Hepatocyte (in vitro differentiated cells): ENCODE measurements at regions not wholly inside any gene's neighbourhood (a gene's known extent, or its start where the extent isn't known, plus 50 kb on each side); places are given as distances from the start of the nearest gene placed in this dataset.

Experiments
- DNase-seq: peaks from one replicate; pipeline ENCODE4 v3.0.0-alpha.2; 2016; ENCODE audit warnings: low spot score
- H2AFZ ChIP-seq: fragments of 200-600 bp; sonication (generic); 2 replicates; pipeline ENCODE4 v1.6.0; 2016; ENCODE audit warnings: antibody characterized with exemption, mild to moderate bottlenecking
- H3K27ac ChIP-seq: fragments of 200-600 bp; sonication (generic); 2 replicates; pipeline ENCODE4 v1.5.1; 2016; ENCODE audit warnings: mild to moderate bottlenecking
- H3K27me3 ChIP-seq: fragments of 200-600 bp; sonication (generic); 2 replicates; pipeline ENCODE4 v1.6.1; 2016
- H3K36me3 ChIP-seq: fragments of 200-600 bp; sonication (generic); replicated peaks from 2 replicates; pipeline ENCODE4 v1.5.1; 2016; ENCODE audit warnings: low read depth; ENCODE audit not compliant: insufficient read depth
- H3K4me1 ChIP-seq: fragments of 200-600 bp; sonication (generic); 2 replicates; pipeline ENCODE4 v1.5.1; 2016; ENCODE audit warnings: mild to moderate bottlenecking, moderate library complexity; ENCODE audit not compliant: insufficient read depth
- H3K4me2 ChIP-seq: fragments of 200-600 bp; sonication (generic); 2 replicates; pipeline ENCODE4 v1.6.0; 2016
- H3K4me3 ChIP-seq: fragments of 200-600 bp; sonication (generic); 2 replicates; pipeline ENCODE4 v1.5.1; 2016; ENCODE audit warnings: mild to moderate bottlenecking
- H3K79me2 ChIP-seq: fragments of 200-600 bp; sonication (generic); 2 replicates; pipeline ENCODE4 v1.6.0; 2017; ENCODE audit warnings: mild to moderate bottlenecking
- H3K9me2 ChIP-seq: fragments of 200-600 bp; sonication (generic); replicated peaks from 2 replicates; pipeline ENCODE4 v1.6.0; 2017; ENCODE audit warnings: mild to moderate bottlenecking; ENCODE audit not compliant: insufficient read depth
- H3K9me3 ChIP-seq: fragments of 200-600 bp; sonication (generic); 2 replicates; pipeline ENCODE4 v1.5.1; 2016; ENCODE audit warnings: low read depth, mild to moderate bottlenecking
- H4K20me1 ChIP-seq: fragments of 200-600 bp; sonication (generic); 2 replicates; pipeline ENCODE4 v1.6.0; 2016; ENCODE audit warnings: mild to moderate bottlenecking; ENCODE audit not compliant: insufficient read depth, poor library complexity, severe bottlenecking
- EZH2 ChIP-seq: fragments of 200-600 bp; sonication (generic); IDR thresholded peaks from 2 replicates; pipeline ENCODE4 v1.6.1; 2016; ENCODE audit warnings: antibody characterized with exemption, mild to moderate bottlenecking, borderline replicate concordance
- EZH2phosphoT487 ChIP-seq: fragments of 200-600 bp; sonication (generic); IDR thresholded peaks from one replicate; pipeline ENCODE4 v1.6.1; 2018; ENCODE audit warnings: antibody characterized with exemption, mild to moderate bottlenecking, low read depth, moderate library complexity; ENCODE audit not compliant: unreplicated experiment, severe bottlenecking
- WGBS: methylation state at CpG from one replicate; pipeline ENCODE4 v1.1.6; 2016; ENCODE audit warnings: low lambda C conversion rate; ENCODE audit errors: missing lambda C conversion rate; 5-methylcytosine and 5-hydroxymethylcytosine counted together
- TF ChIP-seq, protein P1 (sequence below): fragments of 200-600 bp; sonication (generic); IDR thresholded peaks from 2 replicates; pipeline ENCODE4 v1.5.1; 2016; ENCODE audit warnings: antibody characterized with exemption, mild to moderate bottlenecking; ENCODE audit not compliant: poor library complexity

DNA sequence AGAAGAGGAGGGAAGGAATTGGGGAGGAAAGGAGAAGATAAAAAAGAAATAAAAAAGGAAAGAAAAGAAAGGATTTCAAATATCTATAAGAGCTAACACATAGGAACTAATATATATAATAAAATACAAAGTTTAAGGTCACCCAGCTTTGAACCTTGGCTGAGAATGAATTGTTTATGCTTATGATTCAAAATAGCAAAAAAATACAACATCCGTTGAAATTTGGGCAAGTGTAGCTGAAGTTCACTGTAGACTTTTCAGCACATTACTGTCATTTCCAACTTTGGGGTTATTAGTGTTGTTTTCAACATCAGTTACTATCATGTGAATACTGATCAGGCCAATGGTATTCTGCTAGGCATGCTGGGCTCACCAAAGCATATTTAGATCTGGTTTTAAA, 395.2 kb upstream of the INTU start:
- no peaks in the 10 kb centered on the region for H3K9me3 ChIP-seq
- no peaks in the 10 kb centered on the region for H3K4me1 ChIP-seq
- H4K20me1 ChIP-seq, result no peaks in the 10 kb centered on the region
- H3K27me3 ChIP-seq, result no peaks in the 10 kb centered on the region
- no peak overlapping the region for H2AFZ ChIP-seq
- 82% methylated on average over 1 of the region's 1 CpG for WGBS
- H3K36me3 ChIP-seq, result no peaks in the 10 kb centered on the region
- no peak overlapping the region for H3K4me2 ChIP-seq
- H3K27ac ChIP-seq, result no peak overlapping the region
- no peak overlapping the region for H3K4me3 ChIP-seq
- H3K9me2 ChIP-seq, result no peaks in the 10 kb centered on the region
- DNase-seq, result no peak
- TF ChIP-seq, protein P1, sequence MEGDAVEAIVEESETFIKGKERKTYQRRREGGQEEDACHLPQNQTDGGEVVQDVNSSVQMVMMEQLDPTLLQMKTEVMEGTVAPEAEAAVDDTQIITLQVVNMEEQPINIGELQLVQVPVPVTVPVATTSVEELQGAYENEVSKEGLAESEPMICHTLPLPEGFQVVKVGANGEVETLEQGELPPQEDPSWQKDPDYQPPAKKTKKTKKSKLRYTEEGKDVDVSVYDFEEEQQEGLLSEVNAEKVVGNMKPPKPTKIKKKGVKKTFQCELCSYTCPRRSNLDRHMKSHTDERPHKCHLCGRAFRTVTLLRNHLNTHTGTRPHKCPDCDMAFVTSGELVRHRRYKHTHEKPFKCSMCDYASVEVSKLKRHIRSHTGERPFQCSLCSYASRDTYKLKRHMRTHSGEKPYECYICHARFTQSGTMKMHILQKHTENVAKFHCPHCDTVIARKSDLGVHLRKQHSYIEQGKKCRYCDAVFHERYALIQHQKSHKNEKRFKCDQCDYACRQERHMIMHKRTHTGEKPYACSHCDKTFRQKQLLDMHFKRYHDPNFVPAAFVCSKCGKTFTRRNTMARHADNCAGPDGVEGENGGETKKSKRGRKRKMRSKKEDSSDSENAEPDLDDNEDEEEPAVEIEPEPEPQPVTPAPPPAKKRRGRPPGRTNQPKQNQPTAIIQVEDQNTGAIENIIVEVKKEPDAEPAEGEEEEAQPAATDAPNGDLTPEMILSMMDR, result no peak
- TF ChIP-seq EZH2 (no peak), EZH2phosphoT487 (no peak)
- no peaks in the 10 kb centered on the region for H3K79me2 ChIP-seq

DNA sequence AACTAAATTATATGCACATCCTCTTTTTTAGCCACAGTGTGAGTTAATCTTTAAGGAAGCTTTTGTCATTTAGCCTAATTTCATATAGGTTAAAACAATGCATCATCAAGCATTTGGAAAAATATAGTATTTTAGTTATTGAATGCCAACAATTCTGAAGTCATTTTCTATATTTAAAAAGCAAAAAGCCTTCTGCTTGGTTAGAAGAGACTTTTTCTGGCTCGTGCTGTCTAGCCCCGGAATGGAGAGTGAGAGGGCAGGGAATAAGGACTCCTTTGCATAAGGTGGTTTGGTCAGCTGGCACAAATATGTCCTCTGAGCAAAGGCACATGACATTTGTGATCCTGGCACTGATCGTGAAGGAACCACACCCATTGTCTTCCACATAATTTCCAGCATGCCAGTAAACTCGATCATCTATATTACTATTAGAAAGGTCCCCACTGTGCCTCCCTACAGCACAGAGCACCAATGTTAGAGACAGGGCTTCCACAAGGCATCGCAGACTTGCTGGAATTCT, 393.7 kb upstream of the INTU start:
- Histone ChIP-seq H3K9me2 (no peaks in the 10 kb centered on the region), H3K4me3 (no peak overlapping the region), H4K20me1 (no peaks in the 10 kb centered on the region), H3K27me3 (no peaks in the 10 kb centered on the region), H3K27ac (no peak overlapping the region), H3K79me2 (no peaks in the 10 kb centered on the region), H3K4me1 (no peaks in the 10 kb centered on the region), H3K4me2 (no peak overlapping the region), H3K9me3 (no peaks in the 10 kb centered on the region), H2AFZ (no peak overlapping the region), H3K36me3 (no peaks in the 10 kb centered on the region)
- TF ChIP-seq EZH2phosphoT487 (no peak), EZH2 (no peak)
- TF ChIP-seq, protein P1, result no peak
- no peak for DNase-seq
- 70% methylated on average over 5 of the region's 5 CpGs for WGBS

DNA sequence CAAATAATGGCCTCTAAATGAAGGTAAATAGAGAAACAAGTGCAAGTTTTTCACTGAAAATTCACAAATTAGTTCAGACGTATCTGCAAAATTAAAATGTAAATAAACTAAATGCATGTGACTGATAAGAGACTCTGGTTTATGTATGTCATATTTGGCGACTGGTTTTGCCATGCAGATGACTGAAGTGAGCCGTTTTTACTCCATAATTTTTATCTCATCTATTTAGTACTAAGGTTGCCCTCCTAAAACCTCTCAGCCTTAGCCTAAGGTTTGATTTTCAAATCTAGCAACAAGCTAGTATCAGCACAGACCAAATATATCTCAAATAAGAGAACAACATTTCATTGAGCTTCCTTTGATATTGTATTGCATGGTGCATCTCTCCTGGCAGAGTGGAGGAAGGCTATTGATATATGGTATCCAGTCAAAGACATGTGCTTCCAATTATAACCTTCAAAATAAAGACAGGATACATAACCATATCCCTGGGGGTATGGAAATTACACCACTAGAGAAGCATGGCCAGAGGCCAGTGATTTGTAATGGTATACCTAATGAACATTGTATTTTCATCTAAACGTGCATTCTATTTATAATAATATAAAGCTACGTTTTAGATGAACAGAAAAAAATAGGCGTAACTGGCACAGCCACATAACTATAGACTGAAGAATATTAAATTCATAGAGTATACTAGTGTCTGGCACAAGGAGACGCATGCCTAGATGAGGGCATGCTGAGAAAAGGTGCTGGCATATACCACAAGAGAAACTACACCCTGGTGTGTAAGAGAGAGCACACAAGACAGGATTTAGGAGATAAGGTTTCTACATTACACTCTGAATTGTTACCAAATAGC, 392.6 kb upstream of the INTU start:
- TF ChIP-seq, protein P1, result no peak
- no peak for TF ChIP-seq EZH2phosphoT487
- no peak for TF ChIP-seq EZH2
- Histone ChIP-seq H3K27me3 (no peaks in the 10 kb centered on the region), H3K4me1 (no peaks in the 10 kb centered on the region), H3K4me2 (no peak overlapping the region), H3K9me2 (no peaks in the 10 kb centered on the region), H3K79me2 (no peaks in the 10 kb centered on the region), H3K4me3 (no peak overlapping the region), H3K36me3 (no peaks in the 10 kb centered on the region), H3K27ac (no peak overlapping the region), H2AFZ (no peak overlapping the region), H4K20me1 (no peaks in the 10 kb centered on the region), H3K9me3 (no peaks in the 10 kb centered on the region)
- no peak for DNase-seq
- WGBS, result 59% methylated on average over 7 of the region's 7 CpGs
